Suprapubic skin (tissue), 4 donors: ENCODE measurements at regions not wholly inside any gene's neighbourhood (a gene's known extent, or its start where the extent isn't known, plus 50 kb on each side); places are given as distances from the start of the nearest gene placed in this dataset.

Experiments
- EP300 ChIP-seq: sonication (generic); formaldehyde crosslinking; IDR thresholded peaks from one replicate; pipeline ENCODE4 v1.6.1; 2017; ENCODE audit warnings: antibody characterized with exemption
- POLR2AphosphoS5 ChIP-seq, 3 donors: sonication (generic); formaldehyde crosslinking; IDR thresholded peaks; one replicate each; pipeline ENCODE4 v1.6.1; 2017; ENCODE audit warnings: antibody characterized with exemption in 3 of 3
- TF ChIP-seq, protein P1 (sequence below), 2 donors: fragments of 200-600 bp in 1 of 2; fragments of 450-650 bp in 1 of 2; sonication (generic) in 1 of 2; IDR thresholded peaks; one replicate each; pipeline ENCODE4 v1.5.1; 2016 to 2019; ENCODE audit warnings: antibody characterized with exemption in 2 of 2, mild to moderate bottlenecking in 1 of 2, moderate library complexity in 1 of 2

DNA sequence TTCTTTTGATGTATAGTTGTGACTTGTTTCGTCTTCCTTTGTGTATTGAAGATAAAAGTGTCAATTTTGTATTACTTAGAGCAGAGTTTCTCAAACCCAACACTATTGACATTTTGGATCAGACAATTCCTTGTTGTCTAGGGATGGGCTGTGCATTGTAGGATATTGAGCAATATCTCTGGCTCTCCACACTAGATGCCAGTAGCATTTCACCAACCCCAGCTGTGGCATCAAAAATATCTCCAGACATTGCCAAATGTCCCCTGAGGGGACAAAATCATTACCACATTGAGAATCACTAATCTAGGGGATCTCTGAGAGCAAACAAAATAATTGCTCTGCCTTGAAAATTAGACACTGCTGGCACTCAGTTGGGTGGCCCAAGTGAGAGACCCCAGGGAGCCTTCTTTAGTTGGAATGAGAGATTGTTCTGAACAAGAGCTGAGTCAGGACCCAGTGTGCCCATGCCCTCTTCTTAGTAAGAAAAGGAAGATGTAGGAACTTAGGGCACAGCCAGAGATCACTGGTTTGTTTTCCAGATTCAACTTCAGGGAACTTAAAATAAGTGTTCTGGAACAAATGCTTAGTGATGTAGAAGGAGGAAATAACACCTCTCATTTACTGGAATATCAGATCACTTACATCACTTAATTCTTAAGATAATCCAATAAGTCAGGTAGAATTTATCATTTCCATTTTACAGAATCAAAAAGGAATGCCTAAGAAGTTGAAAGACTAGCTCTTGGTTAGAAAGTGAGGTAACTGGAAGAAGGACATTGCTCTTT, 466.6 kb upstream of the TNP1 start:
- TF ChIP-seq, protein P1, sequence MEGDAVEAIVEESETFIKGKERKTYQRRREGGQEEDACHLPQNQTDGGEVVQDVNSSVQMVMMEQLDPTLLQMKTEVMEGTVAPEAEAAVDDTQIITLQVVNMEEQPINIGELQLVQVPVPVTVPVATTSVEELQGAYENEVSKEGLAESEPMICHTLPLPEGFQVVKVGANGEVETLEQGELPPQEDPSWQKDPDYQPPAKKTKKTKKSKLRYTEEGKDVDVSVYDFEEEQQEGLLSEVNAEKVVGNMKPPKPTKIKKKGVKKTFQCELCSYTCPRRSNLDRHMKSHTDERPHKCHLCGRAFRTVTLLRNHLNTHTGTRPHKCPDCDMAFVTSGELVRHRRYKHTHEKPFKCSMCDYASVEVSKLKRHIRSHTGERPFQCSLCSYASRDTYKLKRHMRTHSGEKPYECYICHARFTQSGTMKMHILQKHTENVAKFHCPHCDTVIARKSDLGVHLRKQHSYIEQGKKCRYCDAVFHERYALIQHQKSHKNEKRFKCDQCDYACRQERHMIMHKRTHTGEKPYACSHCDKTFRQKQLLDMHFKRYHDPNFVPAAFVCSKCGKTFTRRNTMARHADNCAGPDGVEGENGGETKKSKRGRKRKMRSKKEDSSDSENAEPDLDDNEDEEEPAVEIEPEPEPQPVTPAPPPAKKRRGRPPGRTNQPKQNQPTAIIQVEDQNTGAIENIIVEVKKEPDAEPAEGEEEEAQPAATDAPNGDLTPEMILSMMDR (IDR thresholded peaks at IDR 0.05): no peak
- TF ChIP-seq EP300 (no peak), POLR2AphosphoS5 (IDR thresholded peaks at IDR 0.05) (no peak)
